Central memory CD4-positive, alpha-beta T cell (primary cell): ENCODE measurements at regions not wholly inside any gene's neighbourhood (a gene's known extent, or its start where the extent isn't known, plus 50 kb on each side); places are given as distances from the start of the nearest gene placed in this dataset.
"Not testable (repeated sequence)": the region's sequence is repeated elsewhere in the genome, so short reads cannot be mapped to it uniquely, and the experiment has no call there.

Experiments
- DNase-seq: peaks from one replicate; pipeline ENCODE4 v3.0.0; 2022

- no peak for DNase-seq
These were observed 50.3 kb upstream of the SNRK start for GRCh38 chr3:43236008-43236407.

- no peak for DNase-seq
These were observed 53.3 kb upstream of the SNRK start for GRCh38 chr3:43233062-43233461.

- no peak for DNase-seq
These were observed 54.9 kb upstream of the SNRK start for GRCh38 chr3:43231276-43232000.

GRCh38 chr3:43229865-43230264 lies 56.5 kb upstream of the SNRK start:
- DNase-seq, result not testable (repeated sequence)

GRCh38 chr3:43227685-43228084 lies 58.7 kb upstream of the SNRK start:
- DNase-seq, result not testable (repeated sequence)

- no peak for DNase-seq
These were observed 61.8 kb upstream of the SNRK start for GRCh38 chr3:43224405-43225073.

GRCh38 chr3:43223670-43224364 lies 62.5 kb upstream of the SNRK start:
- DNase-seq, result peak; percentile 15

- peak; percentile 37 for DNase-seq
These were observed 63.8 kb upstream of the SNRK start for GRCh38 chr3:43222590-43222989.

GRCh38 chr3:43221076-43221475 lies 65.3 kb upstream of the SNRK start:
- no peak for DNase-seq

GRCh38 chr3:43219616-43220015 lies 66.7 kb upstream of the SNRK start:
- no peak for DNase-seq

GRCh38 chr3:43218921-43219320 lies 67.4 kb upstream of the SNRK start:
- DNase-seq, result no peak

GRCh38 chr3:43218156-43218555 lies 68.2 kb upstream of the SNRK start:
- DNase-seq, result no peak

- DNase-seq, result no peak
These were observed 68.7 kb upstream of the SNRK start for GRCh38 chr3:43217633-43218032.

GRCh38 chr3:43217206-43217605 lies 69.1 kb upstream of the SNRK start:
- DNase-seq, result no peak

GRCh38 chr3:43215663-43216275 lies 70.6 kb upstream of the SNRK start:
- DNase-seq, result no peak

- DNase-seq, result no peak
These were observed 71.2 kb upstream of the SNRK start for GRCh38 chr3:43215138-43215537.

GRCh38 chr3:43214616-43215015 lies 71.7 kb upstream of the SNRK start:
- no peak for DNase-seq

- DNase-seq, result no peak
These were observed 72.7 kb upstream of the SNRK start for GRCh38 chr3:43213631-43214030.

GRCh38 chr3:43212914-43213611 lies 73.3 kb upstream of the SNRK start:
- no peak for DNase-seq

GRCh38 chr3:43211681-43212080 lies 74.7 kb upstream of the SNRK start:
- DNase-seq, result no peak

- no peak for DNase-seq
These were observed 76.0 kb upstream of the SNRK start for GRCh38 chr3:43210049-43211027.
